HG03521 (cell line): ENCODE measurements at regions not wholly inside any gene's neighbourhood (a gene's known extent, or its start where the extent isn't known, plus 50 kb on each side); places are given as distances from the start of the nearest gene placed in this dataset.

Source experiments
- ATAC-seq: cut with Tn5 transposase; IDR thresholded peaks from one replicate; pipeline ENCODE4 v1.9.1; 2021; ENCODE audit warnings: mild to moderate bottlenecking, moderate library complexity; ENCODE audit not compliant: unreplicated experiment

GRCh38 chr12:115606040-115606439 is 671.5 kb downstream of the MED13L start:
- ATAC-seq: no peak

DNA sequence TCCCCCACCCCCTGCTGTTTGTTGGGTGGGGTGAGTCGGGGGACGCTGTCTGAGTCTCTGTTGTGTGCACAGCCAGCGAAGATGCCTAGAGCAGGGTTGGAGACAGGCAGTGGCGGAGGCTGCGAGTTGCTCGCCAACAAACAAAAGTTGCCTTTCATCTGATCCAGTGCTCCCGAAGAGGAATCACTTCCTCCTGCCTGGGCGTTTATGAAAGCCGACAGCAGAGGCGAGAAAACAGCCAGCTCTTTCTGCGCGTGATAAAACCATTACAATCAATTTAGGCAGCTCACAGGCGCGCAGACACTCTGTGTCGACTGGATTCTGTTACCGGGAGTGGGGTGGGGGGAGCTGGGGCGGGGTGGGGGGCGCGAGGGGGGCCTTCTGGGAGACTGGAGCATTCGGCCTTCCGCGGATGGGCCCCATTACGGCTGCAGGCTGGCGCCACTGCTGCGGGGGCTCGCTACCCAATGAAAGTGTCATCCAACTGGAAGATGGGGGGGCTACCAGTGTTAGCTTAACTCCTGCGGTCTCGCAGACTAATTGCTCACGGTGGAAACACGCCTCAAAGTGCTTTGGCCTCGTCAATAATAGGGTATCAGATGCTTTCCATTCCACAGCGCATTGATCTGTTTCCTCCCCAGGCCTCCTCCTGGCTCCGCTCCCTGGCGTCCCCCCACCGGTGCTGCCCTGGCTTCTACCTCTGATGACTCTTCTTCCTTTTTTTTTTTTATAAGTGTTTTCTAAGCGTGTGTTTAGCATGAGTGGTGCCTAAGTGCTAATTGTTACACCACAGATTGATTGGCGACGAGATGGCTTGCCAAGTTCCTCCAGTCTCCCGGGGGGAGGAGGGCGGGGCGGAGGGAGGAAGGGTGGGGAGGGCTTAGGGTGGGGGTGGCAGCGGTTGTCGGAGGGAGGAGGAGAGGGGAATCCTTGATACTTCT is 678.4 kb downstream of the MED13L start:
- ATAC-seq: no peak

GRCh38 chr12:115597157-115597712 is 680.3 kb downstream of the MED13L start:
- ATAC-seq: no peak

DNA sequence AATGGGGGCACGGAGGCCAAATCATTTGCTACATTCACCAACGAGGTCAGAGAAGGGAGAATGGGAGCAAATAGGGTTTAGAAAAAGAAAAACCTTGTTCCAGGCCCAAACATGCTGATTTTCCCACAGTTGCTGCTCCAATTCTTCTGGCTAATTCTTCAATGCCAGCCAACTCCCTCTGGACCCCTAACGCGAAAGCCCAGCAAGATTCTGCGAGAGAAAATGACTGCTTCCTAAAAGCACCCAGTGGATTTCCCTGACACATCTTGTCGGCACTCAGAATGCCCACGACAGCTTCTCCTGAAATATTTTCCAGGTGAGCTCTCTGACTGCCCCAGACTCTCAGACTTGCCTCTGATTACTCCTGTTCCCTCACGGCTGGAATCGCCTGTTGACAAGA is 689.4 kb downstream of the MED13L start:
- ATAC-seq: no peak

GRCh38 chr12:115584156-115584555 is 693.3 kb downstream of the MED13L start:
- ATAC-seq: no peak

DNA sequence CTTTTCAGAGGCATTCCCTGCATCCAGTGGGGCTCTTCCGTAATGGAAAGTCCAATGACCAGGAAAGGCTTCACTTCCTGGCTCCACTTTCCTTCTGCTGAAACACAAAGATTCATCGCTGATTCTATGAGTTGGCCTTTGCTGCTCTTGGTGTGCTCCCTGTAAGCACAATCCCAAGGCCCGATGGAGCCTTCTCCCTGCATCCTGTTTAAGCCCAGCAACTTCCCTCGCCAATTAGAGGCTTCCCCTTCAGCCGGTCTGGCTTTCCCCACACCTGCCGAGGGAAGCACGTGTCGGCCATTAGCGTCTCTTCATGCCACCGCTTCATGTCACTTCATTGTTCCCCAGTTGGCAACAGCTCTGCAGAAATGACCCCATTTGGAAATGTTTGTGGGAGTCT is 693.9 kb downstream of the MED13L start:
- no peak for ATAC-seq

GRCh38 chr12:115577401-115577800 is 700.1 kb downstream of the MED13L start:
- ATAC-seq: no peak

DNA sequence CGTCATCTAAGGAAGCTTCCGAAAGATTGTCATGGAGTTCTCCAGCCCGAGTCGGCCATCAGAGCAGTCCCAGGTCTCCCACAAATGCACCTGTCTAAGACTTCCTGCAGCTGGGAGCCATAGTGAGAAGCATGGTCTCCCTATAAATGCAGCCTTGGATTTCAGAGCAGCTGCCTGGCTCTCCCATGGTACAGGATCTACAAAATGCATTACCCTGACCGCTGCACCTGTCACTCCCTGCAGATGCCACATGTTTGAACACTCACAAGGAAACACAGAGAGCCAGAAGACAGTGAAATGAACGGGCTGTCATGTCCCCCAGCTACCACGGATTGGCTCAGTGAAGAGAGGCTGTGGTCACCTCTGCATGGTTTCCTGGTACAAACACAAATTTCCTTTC is 702.7 kb downstream of the MED13L start:
- no peak for ATAC-seq

DNA sequence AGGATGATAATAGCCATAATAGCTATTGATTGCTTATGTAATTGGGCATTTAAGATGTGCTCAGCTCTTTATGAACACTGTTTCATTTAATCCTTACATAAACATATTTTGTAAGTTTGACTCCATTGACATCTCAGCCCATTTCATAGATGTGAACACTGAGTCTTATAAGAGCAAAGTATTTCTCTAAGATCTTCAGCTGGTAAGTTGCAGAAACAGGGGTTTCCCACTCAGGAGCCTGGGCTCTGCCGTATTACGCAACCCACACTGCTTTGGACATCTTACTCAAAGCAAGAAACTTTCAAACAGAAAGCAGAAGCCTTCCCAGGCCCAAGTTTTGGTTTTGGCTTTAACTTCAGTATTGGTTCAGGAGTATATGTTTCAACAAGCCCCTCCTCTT is 705.1 kb downstream of the MED13L start:
- peak; percentile 77 for ATAC-seq

GRCh38 chr12:115571446-115571845 is 706.0 kb downstream of the MED13L start:
- no peak for ATAC-seq

- no peak for ATAC-seq
Measured at GRCh38 chr12:115571027-115571426, 706.5 kb downstream of the MED13L start.

GRCh38 chr12:115570069-115570777 is 707.3 kb downstream of the MED13L start:
- ATAC-seq: no peak

- no peak for ATAC-seq
Measured at GRCh38 chr12:115569345-115570068, 708.0 kb downstream of the MED13L start.

GRCh38 chr12:115558281-115558680 is 719.2 kb downstream of the MED13L start:
- no peak for ATAC-seq

DNA sequence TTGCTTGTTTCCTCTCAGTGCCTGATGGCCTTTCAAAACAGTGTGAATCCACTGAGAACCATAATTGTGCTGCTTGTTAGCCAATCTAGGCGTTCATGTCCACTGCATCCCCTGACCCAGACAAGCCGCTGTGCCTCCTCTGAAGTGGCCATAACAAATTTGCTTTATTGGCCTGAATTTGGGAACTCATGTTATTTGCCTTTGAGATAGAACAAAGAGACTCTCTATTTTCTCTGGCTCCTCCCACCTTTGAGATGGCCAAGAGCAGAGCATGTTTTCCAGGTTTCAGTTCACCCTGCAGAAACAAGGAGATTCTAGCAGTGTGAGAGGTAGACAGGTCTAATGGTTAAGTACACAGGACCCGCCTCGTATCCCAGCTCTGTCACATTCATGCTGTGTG is 723.9 kb downstream of the MED13L start:
- no peak for ATAC-seq

DNA sequence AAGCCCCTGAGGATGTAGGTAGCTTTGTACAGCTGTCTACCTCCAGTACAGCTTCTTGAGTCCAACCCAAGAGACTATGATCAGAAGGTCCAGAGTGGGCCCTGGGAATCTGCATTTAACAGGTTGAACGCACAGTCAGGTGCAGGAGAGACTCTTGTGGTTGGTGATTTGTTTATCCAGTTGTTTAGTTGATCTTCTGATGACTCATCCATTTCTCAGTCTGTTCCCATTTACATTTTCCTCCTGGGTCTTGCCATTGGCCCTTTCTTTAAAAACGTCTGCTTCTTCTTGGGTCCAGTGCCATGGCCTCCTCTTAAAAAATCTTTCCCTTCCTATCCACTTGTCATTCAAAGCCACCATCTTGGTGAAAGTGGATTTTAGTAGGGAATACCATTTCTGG is 734.2 kb downstream of the MED13L start:
- no peak for ATAC-seq

- no peak for ATAC-seq
Measured at GRCh38 chr12:115542656-115543055, 734.8 kb downstream of the MED13L start.

- no peak for ATAC-seq
Measured at GRCh38 chr12:115541891-115542421, 735.5 kb downstream of the MED13L start.

DNA sequence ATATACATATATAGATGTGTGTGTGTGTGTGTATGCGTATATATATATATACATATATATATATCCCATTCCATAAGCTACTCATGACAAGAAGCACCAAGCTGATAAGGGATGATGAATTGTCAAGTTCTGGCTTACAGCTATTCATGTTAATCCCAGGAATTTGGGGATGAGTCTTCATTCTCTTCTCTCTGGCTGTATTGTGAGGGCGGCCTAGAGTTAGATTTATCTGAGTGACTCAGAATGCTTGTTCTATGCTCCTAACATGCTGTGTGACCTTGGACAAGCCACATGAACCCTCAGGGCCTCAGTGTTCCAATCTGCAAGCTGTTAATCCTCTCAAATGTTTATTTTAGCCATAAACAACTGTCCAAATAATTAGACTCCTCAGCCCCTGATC is 749.0 kb downstream of the MED13L start:
- no peak for ATAC-seq

GRCh38 chr12:115521771-115522409 is 755.6 kb downstream of the MED13L start:
- no peak for ATAC-seq
